Stomach (tissue), 8 donors: ENCODE measurements at regions not wholly inside any gene's neighbourhood (a gene's known extent, or its start where the extent isn't known, plus 50 kb on each side); places are given as distances from the start of the nearest gene placed in this dataset.

Experiments
- DNase-seq, 2 donors: peaks; one replicate each; pipeline versions ENCODE4 v3.0.0 to v3.0.0-alpha.2; 2013 to 2019
- H3K27ac ChIP-seq, 5 donors: fragments of 200-600 bp in 4 of 5; sonication (generic) in 4 of 5; one replicate each; pipeline ENCODE4 v1.5.1; 2013 to 2019; ENCODE audit warnings: mild to moderate bottlenecking in 1 of 5, moderate library complexity in 1 of 5
- H3K27me3 ChIP-seq, 3 donors: fragments of 200-600 bp; sonication (generic); one replicate each; pipeline ENCODE4 v1.5.1; 2017 to 2019; ENCODE audit warnings: mixed run types in 1 of 3
- H3K36me3 ChIP-seq, 4 donors: fragments of 200-600 bp; sonication (generic); 1 replicate in 3 of 4; 2 replicates in 1 of 4; pipeline ENCODE4 v1.5.1; 2016 to 2019
- H3K4me1 ChIP-seq, 4 donors: fragments of 200-600 bp; sonication (generic); one replicate each; pipeline ENCODE4 v1.5.1; 2016 to 2019
- H3K4me3 ChIP-seq, 4 donors: fragments of 200-600 bp; sonication (generic) in 3 of 4; one replicate each; pipeline ENCODE4 v1.5.1; 2016 to 2019; ENCODE audit warnings: mild to moderate bottlenecking in 1 of 4
- H3K9me3 ChIP-seq, 4 donors: fragments of 200-600 bp; sonication (generic); one replicate each; pipeline ENCODE4 v1.5.1; 2016 to 2019
- EP300 ChIP-seq: sonication (generic); formaldehyde crosslinking; IDR thresholded peaks from one replicate; pipeline ENCODE4 v1.6.1; 2017; ENCODE audit warnings: antibody characterized with exemption
- POLR2A ChIP-seq, 4 donors: fragments of 450-650 bp; IDR thresholded peaks; one replicate each; pipeline ENCODE4 v1.6.1; 2016; ENCODE audit warnings: antibody characterized with exemption in 4 of 4, control low read depth in 2 of 4, mild to moderate bottlenecking in 1 of 4, moderate library complexity in 1 of 4
- POLR2AphosphoS5 ChIP-seq, 3 donors: sonication (generic); formaldehyde crosslinking; IDR thresholded peaks; one replicate each; pipeline ENCODE4 v1.6.1; 2016; ENCODE audit warnings: antibody characterized with exemption in 3 of 3
- WGBS, 5 donors: extraction: QIAGEN DNeasy Blood & Tissue Kit in 3 of 5; methylation state at CpG; one replicate each; pipeline versions ENCODE4 v1.1.5 to v1.1.7; 2013 to 2018; 5-methylcytosine and 5-hydroxymethylcytosine counted together
- intact Hi-C: fragments of 100-400 bp; cut with DNase I; formaldehyde crosslinking; loops from one replicate; pipeline ENCODE4 v1.15.1; 2023; ENCODE audit warnings: low total_unique reads
- TF ChIP-seq, protein P1 (sequence below), 7 experiments: fragments of 450-650 bp in 4 of 7; fragments of 200-600 bp in 3 of 7; sonication (generic) in 3 of 7; IDR thresholded peaks; one replicate each; pipeline ENCODE4 v1.5.1; 2016 to 2019; ENCODE audit warnings: antibody characterized with exemption in 7 of 7, control low read depth in 2 of 7, mild to moderate bottlenecking in 1 of 7
- donor health status: healthy with polysubstance abuse.
- donor health status: Bipolar disorder and iron deficiency.
- donor health status: healthy.

DNA sequence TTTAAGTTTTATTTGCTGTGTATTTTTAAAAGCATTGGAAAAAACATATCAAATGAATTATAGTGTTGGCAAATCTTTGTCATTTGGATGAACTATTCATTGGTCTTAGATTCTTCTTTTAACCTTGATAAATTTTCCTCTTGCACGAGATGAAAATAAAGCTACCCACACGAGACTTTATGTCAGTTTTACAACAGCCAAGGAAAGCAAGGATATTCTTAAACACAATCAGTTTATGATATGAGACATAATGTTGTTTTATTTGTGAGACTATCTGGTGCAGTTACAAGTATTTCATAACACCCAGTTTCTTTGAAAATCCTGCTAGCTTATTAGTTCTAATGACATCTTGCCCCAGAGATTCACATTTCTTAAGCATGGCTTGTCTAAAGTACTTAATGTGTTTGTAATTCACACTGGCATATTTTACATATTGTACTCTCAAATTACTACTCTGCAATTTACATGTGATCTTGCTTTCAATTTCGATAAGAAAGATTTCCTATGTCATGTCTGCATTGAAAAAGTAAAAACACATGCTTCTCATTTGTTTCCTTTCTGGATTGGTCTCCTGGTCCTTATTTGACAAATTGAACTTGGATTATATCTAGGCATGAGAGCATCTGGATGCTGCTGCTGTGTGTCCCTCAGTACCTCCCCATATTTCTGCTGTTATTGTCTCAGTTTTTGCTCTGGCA lies 955.5 kb upstream of the PCDH9 start:
- TF ChIP-seq POLR2A (IDR thresholded peaks at IDR 0.05) = no peak
- TF ChIP-seq POLR2AphosphoS5 (IDR thresholded peaks at IDR 0.05) = no peak
- TF ChIP-seq EP300 = no peak
- TF ChIP-seq, protein P1, sequence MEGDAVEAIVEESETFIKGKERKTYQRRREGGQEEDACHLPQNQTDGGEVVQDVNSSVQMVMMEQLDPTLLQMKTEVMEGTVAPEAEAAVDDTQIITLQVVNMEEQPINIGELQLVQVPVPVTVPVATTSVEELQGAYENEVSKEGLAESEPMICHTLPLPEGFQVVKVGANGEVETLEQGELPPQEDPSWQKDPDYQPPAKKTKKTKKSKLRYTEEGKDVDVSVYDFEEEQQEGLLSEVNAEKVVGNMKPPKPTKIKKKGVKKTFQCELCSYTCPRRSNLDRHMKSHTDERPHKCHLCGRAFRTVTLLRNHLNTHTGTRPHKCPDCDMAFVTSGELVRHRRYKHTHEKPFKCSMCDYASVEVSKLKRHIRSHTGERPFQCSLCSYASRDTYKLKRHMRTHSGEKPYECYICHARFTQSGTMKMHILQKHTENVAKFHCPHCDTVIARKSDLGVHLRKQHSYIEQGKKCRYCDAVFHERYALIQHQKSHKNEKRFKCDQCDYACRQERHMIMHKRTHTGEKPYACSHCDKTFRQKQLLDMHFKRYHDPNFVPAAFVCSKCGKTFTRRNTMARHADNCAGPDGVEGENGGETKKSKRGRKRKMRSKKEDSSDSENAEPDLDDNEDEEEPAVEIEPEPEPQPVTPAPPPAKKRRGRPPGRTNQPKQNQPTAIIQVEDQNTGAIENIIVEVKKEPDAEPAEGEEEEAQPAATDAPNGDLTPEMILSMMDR (IDR thresholded peaks at IDR 0.05) = no peak
- Histone ChIP-seq H3K9me3 (no peaks in the 10 kb centered on the region), H3K4me3 (no peak overlapping the region), H3K4me1 (no peaks in the 10 kb centered on the region), H3K36me3 (no peaks in the 10 kb centered on the region), H3K27ac (no peak overlapping the region), H3K27me3 (no peaks in the 10 kb centered on the region)
- DNase-seq = peak in 1 of 2 donors; percentile 32
- WGBS, 5 donors = 42 to 52% (median 44%) methylated on average over 3 of the region's 3 CpGs
- intact Hi-C loops = no loop called here

DNA sequence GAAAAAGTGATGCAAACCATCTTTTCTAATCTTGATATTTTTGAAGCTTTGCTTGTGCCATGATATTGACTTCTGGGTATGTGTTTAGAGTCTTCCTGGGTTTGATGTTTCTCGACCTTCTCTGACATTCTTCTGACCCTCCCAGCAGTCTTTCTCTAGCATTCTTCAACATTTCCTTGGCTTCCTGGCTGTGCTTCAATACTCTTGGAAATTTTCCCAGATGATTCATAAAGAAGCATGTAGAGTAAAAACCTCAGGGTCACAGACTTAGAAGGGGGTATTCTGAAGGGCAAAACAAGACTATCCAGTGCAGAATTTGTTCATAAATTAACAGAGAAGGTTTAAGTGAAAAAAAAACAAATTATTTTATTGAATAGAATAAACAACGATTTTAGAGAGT lies 946.3 kb upstream of the PCDH9 start:
- intact Hi-C loops = no loop called here
- DNase-seq = peak in 1 of 2 donors; percentile 42
- Histone ChIP-seq H3K9me3 (peaks cover 0 to 4% (median 2%) of the 10 kb centered on the region in 4 donors), H3K4me1 (no peaks in the 10 kb centered on the region), H3K27ac (no peak overlapping the region), H3K4me3 (no peak overlapping the region), H3K36me3 (no peaks in the 10 kb centered on the region), H3K27me3 (no peaks in the 10 kb centered on the region)
- TF ChIP-seq EP300 (no peak), POLR2A (IDR thresholded peaks at IDR 0.05) (no peak), POLR2AphosphoS5 (IDR thresholded peaks at IDR 0.05) (no peak)
- TF ChIP-seq, protein P1 (IDR thresholded peaks at IDR 0.05) = no peak
- 33 to 58% (median 50%) methylated on average over 2 of the region's 2 CpGs for WGBS, 5 donors

DNA sequence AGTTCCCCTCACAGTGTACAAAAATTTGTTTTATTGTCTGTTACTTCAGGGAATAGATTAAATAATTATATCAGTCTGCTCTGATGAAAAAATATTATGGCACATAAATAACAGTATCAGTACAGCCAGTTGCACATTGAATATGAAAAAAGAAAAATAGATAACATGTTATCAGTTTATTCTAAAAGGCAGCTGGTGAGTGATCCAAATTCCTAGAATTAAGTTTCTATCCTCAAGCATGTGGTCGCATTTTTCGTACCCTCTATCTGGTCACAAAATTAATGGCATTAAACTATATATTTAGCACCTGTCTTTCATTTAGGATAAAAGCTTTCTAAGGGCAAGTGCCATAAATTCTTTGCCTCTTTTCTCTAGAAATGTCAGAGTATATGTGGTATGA lies 944.8 kb upstream of the PCDH9 start:
- intact Hi-C loops = no loop called here
- H3K36me3 ChIP-seq = no peaks in the 10 kb centered on the region
- H3K9me3 ChIP-seq = peaks cover 0 to 12% (median 5%) of the 10 kb centered on the region in 4 donors
- no peak for DNase-seq
- H3K27me3 ChIP-seq = no peaks in the 10 kb centered on the region
- H3K27ac ChIP-seq = no peak overlapping the region
- no peak overlapping the region for H3K4me3 ChIP-seq
- TF ChIP-seq EP300 (no peak), POLR2A (IDR thresholded peaks at IDR 0.05) (no peak), POLR2AphosphoS5 (IDR thresholded peaks at IDR 0.05) (no peak)
- TF ChIP-seq, protein P1 (IDR thresholded peaks at IDR 0.05) = no peak
- WGBS, 5 donors = 88 to 93% (median 89%) methylated on average over 2 of the region's 2 CpGs
- H3K4me1 ChIP-seq = no peaks in the 10 kb centered on the region

DNA sequence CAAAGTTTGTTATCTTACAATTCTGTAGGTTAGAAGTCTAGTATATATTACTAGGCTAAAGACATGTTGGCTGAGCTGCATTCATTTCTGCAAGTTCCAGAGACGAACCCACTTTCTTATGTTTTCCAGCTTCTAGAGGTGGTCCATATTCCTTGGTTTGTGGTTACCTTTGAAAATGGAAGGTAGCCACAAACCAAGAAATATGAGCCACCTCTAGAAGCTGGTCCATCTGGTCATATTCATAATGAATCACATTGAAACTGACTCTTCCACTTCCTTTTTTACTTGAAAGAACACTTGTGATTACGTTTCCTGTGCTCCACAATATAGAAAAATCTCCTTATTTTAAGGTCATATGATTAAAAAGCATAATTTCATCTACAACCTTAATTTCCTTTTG lies 943.0 kb upstream of the PCDH9 start:
- H3K9me3 ChIP-seq = peaks cover 0 to 9% (median 3%) of the 10 kb centered on the region in 4 donors
- no peaks in the 10 kb centered on the region for H3K36me3 ChIP-seq
- TF ChIP-seq POLR2AphosphoS5 (IDR thresholded peaks at IDR 0.05) (no peak), POLR2A (IDR thresholded peaks at IDR 0.05) (no peak), EP300 (no peak)
- TF ChIP-seq, protein P1 (IDR thresholded peaks at IDR 0.05) = no peak
- H3K27ac ChIP-seq = no peak overlapping the region
- no peak overlapping the region for H3K4me3 ChIP-seq
- 58 to 72% (median 59%) methylated on average over 2 of the region's 2 CpGs for WGBS, 5 donors
- H3K4me1 ChIP-seq = no peaks in the 10 kb centered on the region
- H3K27me3 ChIP-seq = no peaks in the 10 kb centered on the region
- DNase-seq = no peak
- intact Hi-C loops = no loop called here
